GM12878 (cell line): ENCODE measurements at regions not wholly inside any gene's neighbourhood (a gene's known extent, or its start where the extent isn't known, plus 50 kb on each side); places are given as distances from the start of the nearest gene placed in this dataset.

Experiments
- ATAC-seq: fragments of 200-7000 bp; cut with Tn5 transposase; 3 replicates; pipeline ENCODE4 v1.9.1; 2020; ENCODE audit warnings: mild to moderate bottlenecking, moderate library complexity
- BruUV-seq: library from RNA; stranded (reverse); fragments of 400-500 nt; replicated peaks from 2 replicates; lab custom pipeline; 2021; lab: Mats Ljungman, UMichigan
- CTCF ChIA-PET: fragments of 300-600 bp; sonication (Branson Sonifier 250); formaldehyde crosslinking; extraction: SDS; loops from one replicate; lab custom pipeline; 2021; ENCODE audit warnings: inconsistent platforms; lab: Yijun Ruan, JAX
- POLR2A ChIA-PET: fragments of 350-600 bp; formaldehyde crosslinking; extraction: SDS; loops from one replicate; lab custom pipeline; 2021; ENCODE audit warnings: inconsistent platforms; lab: Charles Lee
- RAD21 ChIA-PET: fragments of 300-600 bp; sonication (Branson Sonifier 250); formaldehyde crosslinking; loops from one replicate; lab custom pipeline; 2023; ENCODE audit warnings: antibody characterized with exemption; ENCODE audit not compliant: unreplicated experiment; lab: Charles Lee
- SMC1A ChIA-PET: fragments of 300-600 bp; sonication (Branson Sonifier 250); formaldehyde crosslinking; loops from one replicate; lab custom pipeline; 2023; ENCODE audit not compliant: unreplicated experiment, uncharacterized antibody; lab: Charles Lee
- DNase-seq: peaks from one replicate; pipeline ENCODE4 v3.0.0-alpha.2; 2011; ENCODE audit warnings: low read depth, low spot score
- FAIRE-seq: peaks from 3 replicates; lab custom pipeline; 2011; peaks lifted over from hg19 to GRCh38; lab: Jason Lieb, UNC
- H2AFZ ChIP-seq: 2 replicates; pipeline ENCODE4 v1.6.0; 2011; ENCODE audit warnings: low read depth, low read length, control low read depth; ENCODE audit not compliant: control insufficient read depth
- H3K27ac ChIP-seq: 2 replicates; pipeline ENCODE4 v1.5.1; 2011; ENCODE audit warnings: control low read depth; ENCODE audit not compliant: control insufficient read depth, insufficient read depth
- H3K27me3 ChIP-seq, 2 experiments: replicated peaks in 1 of 2; 2 replicates each; pipeline versions ENCODE4 v1.6.0 to v1.6.1; 2011; ENCODE audit warnings: low read length in 1 of 2; ENCODE audit not compliant: control insufficient read depth in 2 of 2, insufficient read depth in 2 of 2
- H3K36me3 ChIP-seq, 2 experiments: 2 replicates each; pipeline ENCODE4 v1.5.1; 2011; ENCODE audit warnings: low read length in 1 of 2; ENCODE audit not compliant: control insufficient read depth in 2 of 2, insufficient read depth in 2 of 2
- H3K4me1 ChIP-seq: 2 replicates; pipeline ENCODE4 v1.6.1; 2011; ENCODE audit warnings: mild to moderate bottlenecking, low read length, moderate library complexity, mixed read lengths; ENCODE audit not compliant: control insufficient read depth, insufficient read depth
- H3K4me2 ChIP-seq: 2 replicates; pipeline ENCODE4 v1.6.0; 2011; ENCODE audit warnings: control low read depth; ENCODE audit not compliant: control insufficient read depth, insufficient read depth
- H3K4me3 ChIP-seq: fragments of 200-600 bp; sonication (generic); 2 replicates; pipeline ENCODE4 v1.5.1; 2016
- H3K79me2 ChIP-seq: 2 replicates; pipeline ENCODE4 v1.6.0; 2011; ENCODE audit warnings: low read length; ENCODE audit not compliant: control insufficient read depth, insufficient read depth
- H3K9ac ChIP-seq: 2 replicates; pipeline ENCODE4 v1.8.0; 2011; ENCODE audit warnings: low read length, control low read depth, mixed read lengths; ENCODE audit not compliant: control insufficient read depth, insufficient read depth
- H3K9me3 ChIP-seq: replicated peaks from 3 replicates; pipeline ENCODE4 v1.5.1; 2011; ENCODE audit warnings: mild to moderate bottlenecking, low read length; ENCODE audit not compliant: control insufficient read depth, insufficient read depth
- H4K20me1 ChIP-seq: 2 replicates; pipeline ENCODE4 v1.6.0; 2011; ENCODE audit not compliant: control insufficient read depth, insufficient read depth
- BCL3 ChIP-seq: IDR thresholded peaks from 2 replicates; pipeline ENCODE4 v1.6.1; 2011; ENCODE audit warnings: borderline replicate concordance, low read depth, mild to moderate bottlenecking, moderate library complexity, low read length; ENCODE audit not compliant: insufficient read depth, poor library complexity, severe bottlenecking
- BCLAF1 ChIP-seq: fragments of 450-650 bp; IDR thresholded peaks from 2 replicates; pipeline ENCODE4 v1.6.1; 2017; ENCODE audit warnings: antibody characterized with exemption, mild to moderate bottlenecking, moderate library complexity
- CHD4 ChIP-seq: fragments of 200-600 bp; sonication (generic); IDR thresholded peaks from 2 replicates; pipeline ENCODE4 v1.6.1; 2016; ENCODE audit warnings: mild to moderate bottlenecking
- ETV6 ChIP-seq, 2 experiments: fragments of 450-650 bp in 1 of 2; IDR thresholded peaks in 1 of 2; conservative IDR thresholded peaks in 1 of 2; 2 replicates each; pipeline ENCODE4 v1.6.1; 2014; ENCODE audit warnings: antibody characterized with exemption in 1 of 2, borderline replicate concordance in 1 of 2, low read depth in 1 of 2, mild to moderate bottlenecking in 1 of 2, moderate library complexity in 1 of 2
- HDAC6 ChIP-seq: fragments of 200-600 bp; sonication (generic); IDR thresholded peaks from one replicate; pipeline ENCODE4 v1.8.0; 2017; ENCODE audit warnings: antibody characterized with exemption; ENCODE audit not compliant: unreplicated experiment
- JUNB ChIP-seq: IDR thresholded peaks from 2 replicates; pipeline ENCODE4 v1.6.1; 2016; ENCODE audit warnings: antibody characterized with exemption, mild to moderate bottlenecking
- JUND ChIP-seq: IDR thresholded peaks from 2 replicates; pipeline ENCODE4 v1.6.1; 2012; ENCODE audit warnings: low read depth, mild to moderate bottlenecking, low read length, improper control_type of control experiment, moderate library complexity
- NBN ChIP-seq: fragments of 450-650 bp; IDR thresholded peaks from 2 replicates; pipeline ENCODE4 v1.6.1; 2016
- NR2F1 ChIP-seq: fragments of 450-650 bp; conservative IDR thresholded peaks from 2 replicates; pipeline ENCODE4 v1.6.1; 2017; ENCODE audit warnings: mild to moderate bottlenecking
- RB1 ChIP-seq: fragments of 450-650 bp; formaldehyde crosslinking; IDR thresholded peaks from 2 replicates; pipeline ENCODE4 v1.6.1; 2017; ENCODE audit warnings: mild to moderate bottlenecking, borderline replicate concordance
- RELB ChIP-seq: fragments of 450-650 bp; IDR thresholded peaks from 2 replicates; pipeline ENCODE4 v1.6.1; 2017; ENCODE audit warnings: low read depth, mild to moderate bottlenecking, moderate library complexity
- RUNX3 ChIP-seq: IDR thresholded peaks from 2 replicates; pipeline ENCODE4 v1.6.1; 2012; ENCODE audit warnings: low read length, inconsistent platforms
- SREBF2 ChIP-seq: IDR thresholded peaks from 2 replicates; pipeline ENCODE4 v1.6.1; 2012; ENCODE audit warnings: mild to moderate bottlenecking, low read length
- SUPT20H ChIP-seq: IDR thresholded peaks from 2 replicates; pipeline ENCODE4 v1.6.1; 2011; ENCODE audit warnings: low read depth, mild to moderate bottlenecking, low read length, moderate library complexity, borderline replicate concordance; ENCODE audit not compliant: control insufficient read depth
- TCF7 ChIP-seq: IDR thresholded peaks from 2 replicates; pipeline ENCODE4 v1.6.1; 2014; ENCODE audit warnings: antibody characterized with exemption, borderline replicate concordance
- ZBTB11 ChIP-seq: fragments of 450-650 bp; formaldehyde crosslinking; IDR thresholded peaks from 2 replicates; pipeline ENCODE4 v1.5.0; 2022; ENCODE audit warnings: mild to moderate bottlenecking, missing genetic modification characterization
- ZNF622 ChIP-seq: fragments of 450-650 bp; IDR thresholded peaks from 2 replicates; pipeline ENCODE4 v1.6.1; 2017; ENCODE audit warnings: mild to moderate bottlenecking, inconsistent platforms
- WGBS: methylation state at CpG from one replicate; pipeline ENCODE4 v1.1.6; 2016; ENCODE audit warnings: low lambda C conversion rate; ENCODE audit not compliant: insufficient replicate concordance, insufficient coverage; ENCODE audit errors: missing lambda C conversion rate; 5-methylcytosine and 5-hydroxymethylcytosine counted together
- in situ Hi-C: fragments of 300-500 bp; cut with MboI; formaldehyde crosslinking; loops from 9 replicates; pipeline ENCODE4 v1.14.3; 2018; ENCODE audit warnings: mixed read lengths
- intact Hi-C: fragments of 100-400 bp; cut with micrococcal nuclease; formaldehyde crosslinking; loops from one replicate; pipeline ENCODE4 v1.14.2; 2022; ENCODE audit not compliant: unreplicated experiment

- H2AFZ ChIP-seq: no peak overlapping the region
- POLR2A ChIA-PET: no interaction called here
- CTCF ChIA-PET: no interaction called here
- 45% methylated on average over 2 of the region's 2 CpGs for WGBS
- no peaks in the 10 kb centered on the region for H4K20me1 ChIP-seq
- no peaks in the 10 kb centered on the region for H3K36me3 ChIP-seq
- no TSS peak for BruUV-seq
- no peaks in the 10 kb centered on the region for H3K79me2 ChIP-seq
- H3K4me3 ChIP-seq: no peak overlapping the region
- H3K9ac ChIP-seq: no peak overlapping the region
- in situ Hi-C loops: no loop called here
- SMC1A ChIA-PET: no interaction called here
- DNase-seq (no peak), ATAC-seq (no peak), FAIRE-seq (no peak)
- no peak overlapping the region for H3K4me2 ChIP-seq
- H3K9me3 ChIP-seq: no peaks in the 10 kb centered on the region
- intact Hi-C loops: no loop called here
- RAD21 ChIA-PET: no interaction called here
- H3K27me3 ChIP-seq: no peaks in the 10 kb centered on the region
- H3K27ac ChIP-seq: no peak overlapping the region
- no peaks in the 10 kb centered on the region for H3K4me1 ChIP-seq
- TF ChIP-seq BCL3: no peak
- TF ChIP-seq TCF7: no peak
- no peak for TF ChIP-seq RUNX3
- TF ChIP-seq ZNF622: no peak
- TF ChIP-seq JUND: no peak
- TF ChIP-seq JUNB: no peak
- no peak for TF ChIP-seq ZBTB11 (CRISPR knock-in tag)
- TF ChIP-seq SUPT20H: no peak
- no peak for TF ChIP-seq RB1
- TF ChIP-seq HDAC6: no peak
- TF ChIP-seq NR2F1: no peak
- TF ChIP-seq CHD4: no peak
- TF ChIP-seq ETV6 (conservative IDR thresholded peaks at IDR 0.05 in 1 of 2, IDR thresholded peaks at IDR 0.05 in 1 of 2; ENCODE audit: borderline replicate concordance in 1 of 2, low read depth in 1 of 2): no peak
- TF ChIP-seq NBN: no peak
- TF ChIP-seq SREBF2: no peak
- no peak for TF ChIP-seq RELB
- no peak for TF ChIP-seq BCLAF1
Observed at GRCh38 chr4:133588306-133588705, 439.2 kb downstream of the PCDH10 start.
